ENCODE measurements at regions not wholly inside any gene's neighbourhood (a gene's known extent, or its start where the extent isn't known, plus 50 kb on each side); places are given as distances from the start of the nearest gene placed in this dataset.
"Not testable (repeated sequence)": the region's sequence is repeated elsewhere in the genome, so short reads cannot be mapped to it uniquely, and the experiment has no call there.

- intact Hi-C loops (cut with micrococcal nuclease; ENCODE audit: unreplicated experiment), result no loop called here
- ChIA-PET POLR2A (no interaction called here), SMC1A (ENCODE audit: uncharacterized antibody, unreplicated experiment) (interaction anchor here (1.1 kb wide), 1 partner anchor 20 kb away, joined by 3 read pairs; no protein-coding TSS in a partner anchor), CTCF (interaction anchor here (1.1 kb wide), 1 partner anchor 14 kb away, joined by 3 read pairs; no protein-coding TSS in a partner anchor), RAD21 (ENCODE audit: unreplicated experiment) (no interaction called here)
- no TSS peak for BruUV-seq (replicated peaks)
- no peaks in the 10 kb centered on the region for H3K79me2 ChIP-seq (ENCODE audit: control insufficient read depth, insufficient read depth, low read length)
- H3K9ac ChIP-seq (ENCODE audit: control insufficient read depth, insufficient read depth, low read length), result no peak overlapping the region
- no peaks in the 10 kb centered on the region for H3K36me3 ChIP-seq (ENCODE audit: control insufficient read depth in 2 of 2, insufficient read depth in 2 of 2, low read length in 1 of 2)
- no peak overlapping the region for H3K27ac ChIP-seq (ENCODE audit: control insufficient read depth, insufficient read depth)
- H3K4me3 ChIP-seq, result no peak overlapping the region
- in situ Hi-C loops (cut with MboI), result no loop called here
- no peaks in the 10 kb centered on the region; the same call in 2 of the 3 replicates for H3K9me3 ChIP-seq (replicated peaks; ENCODE audit: control insufficient read depth, insufficient read depth, low read length)
- H4K20me1 ChIP-seq (ENCODE audit: control insufficient read depth, insufficient read depth), result no peaks in the 10 kb centered on the region
- H3K27me3 ChIP-seq (replicated peaks in 1 of 2; ENCODE audit: control insufficient read depth in 2 of 2, insufficient read depth in 2 of 2, low read length in 1 of 2), result no peaks in the 10 kb centered on the region
- WGBS (ENCODE audit: insufficient coverage, insufficient replicate concordance, low lambda C conversion rate, missing lambda C conversion rate), result 69% methylated on average over 4 of the region's 4 CpGs
- DNase-seq (ENCODE audit: low read depth, low spot score) (no peak), ATAC-seq (no peak), FAIRE-seq (no peak)
- H3K4me2 ChIP-seq (ENCODE audit: control insufficient read depth, insufficient read depth), result no peak overlapping the region
- no peaks in the 10 kb centered on the region for H3K4me1 ChIP-seq (ENCODE audit: control insufficient read depth, insufficient read depth, low read length)
- TF ChIP-seq CREB1 (IDR thresholded peaks at IDR 0.05; ENCODE audit: low read depth), result no peak
- TF ChIP-seq ZBTB40 (IDR thresholded peaks at IDR 0.05; ENCODE audit: borderline replicate concordance), result peak; percentile 50
- H2AFZ ChIP-seq (ENCODE audit: control insufficient read depth, low read depth, low read length), result no peak overlapping the region
These were observed 244.4 kb upstream of the FOXN3 start for GRCh38 chr14:89661392-89661791.

- H3K4me1 ChIP-seq (ENCODE audit: control insufficient read depth, insufficient read depth, low read length); H3K79me2 ChIP-seq (ENCODE audit: control insufficient read depth, insufficient read depth, low read length); intact Hi-C loops (cut with micrococcal nuclease; ENCODE audit: unreplicated experiment); H3K36me3 ChIP-seq (ENCODE audit: control insufficient read depth in 2 of 2, insufficient read depth in 2 of 2, low read length in 1 of 2); SMC1A ChIA-PET (ENCODE audit: uncharacterized antibody, unreplicated experiment); in situ Hi-C loops (cut with MboI); H3K27ac ChIP-seq (ENCODE audit: control insufficient read depth, insufficient read depth); BruUV-seq (replicated peaks); DNase-seq (ENCODE audit: low read depth, low spot score); RAD21 ChIA-PET (ENCODE audit: unreplicated experiment); H3K4me3 ChIP-seq; H3K9me3 ChIP-seq (replicated peaks; ENCODE audit: control insufficient read depth, insufficient read depth, low read length); H2AFZ ChIP-seq (ENCODE audit: control insufficient read depth, low read depth, low read length); H3K4me2 ChIP-seq (ENCODE audit: control insufficient read depth, insufficient read depth); H4K20me1 ChIP-seq (ENCODE audit: control insufficient read depth, insufficient read depth); FAIRE-seq; ATAC-seq; H3K9ac ChIP-seq (ENCODE audit: control insufficient read depth, insufficient read depth, low read length); H3K27me3 ChIP-seq (replicated peaks in 1 of 2; ENCODE audit: control insufficient read depth in 2 of 2, insufficient read depth in 2 of 2, low read length in 1 of 2): not testable (repeated sequence)
- ChIA-PET CTCF (interaction anchor here (0.6 to 1.3 kb wide), 4 partner anchors 14 to 236 kb away, joined by 3 read pairs; no protein-coding TSS in a partner anchor), POLR2A (interaction anchor here (0.7 kb wide), 1 partner anchor 323 kb away, joined by 3 read pairs; no protein-coding TSS in a partner anchor)
- 59% methylated on average over 6 of the region's 6 CpGs for WGBS (ENCODE audit: insufficient coverage, insufficient replicate concordance, low lambda C conversion rate, missing lambda C conversion rate)
These were observed 243.7 kb upstream of the FOXN3 start for GRCh38 chr14:89660625-89661233.

Measured in GM12878 (cell line).